SK-N-MC (cell line): ENCODE measurements at regions not wholly inside any gene's neighbourhood (a gene's known extent, or its start where the extent isn't known, plus 50 kb on each side); places are given as distances from the start of the nearest gene placed in this dataset.
"Not testable (repeated sequence)": the region's sequence is repeated elsewhere in the genome, so short reads cannot be mapped to it uniquely, and the experiment has no call there.

Source experiments
- DNase-seq: peaks from one replicate; pipeline ENCODE4 v3.0.0-alpha.2; 2011; ENCODE audit warnings: low read depth, low spot score
- H3K27ac ChIP-seq: fragments of 200-600 bp; sonication (generic); 2 replicates; pipeline ENCODE4 v1.5.1; 2016; ENCODE audit warnings: mixed run types
- H3K36me3 ChIP-seq: fragments of 200-600 bp; sonication (generic); 2 replicates; pipeline ENCODE4 v1.6.1; 2017; ENCODE audit warnings: antibody characterized with exemption, low read length, mixed read lengths; ENCODE audit not compliant: insufficient read depth
- H3K4me3 ChIP-seq: fragments of 200-600 bp; sonication (generic); 2 replicates; pipeline ENCODE4 v1.5.1; 2016
- H3K9ac ChIP-seq: fragments of 200-600 bp; sonication (generic); 2 replicates; pipeline ENCODE4 v1.8.0; 2017; ENCODE audit warnings: mixed run types, mixed read lengths; ENCODE audit not compliant: insufficient read length
- H3K9me3 ChIP-seq: fragments of 200-600 bp; sonication (generic); 2 replicates; pipeline ENCODE4 v1.6.1; 2017; ENCODE audit warnings: low read depth, mild to moderate bottlenecking, antibody characterized with exemption, low read length, moderate library complexity, mixed read lengths

DNA sequence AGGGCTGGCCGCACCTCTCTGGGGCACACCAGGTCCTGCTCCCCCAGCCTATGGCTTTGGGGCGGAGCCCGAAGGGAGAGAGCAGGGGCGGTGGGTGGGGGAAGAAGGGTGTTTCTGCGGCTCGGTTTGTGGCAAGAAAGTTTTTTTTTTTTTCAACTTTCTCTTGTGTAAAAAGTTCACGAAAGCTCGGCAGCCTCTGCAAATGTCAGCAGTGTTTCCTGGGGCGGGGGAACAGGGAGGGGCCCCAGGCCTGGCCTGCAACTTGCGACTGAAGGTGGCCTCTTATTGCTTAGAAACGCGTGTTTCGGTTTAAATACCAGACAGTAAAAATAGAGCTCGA lies 137.4 kb upstream of the PTPN20 start:
- not testable (repeated sequence) for H3K36me3 ChIP-seq, H3K27ac ChIP-seq, DNase-seq, H3K9ac ChIP-seq, H3K9me3 ChIP-seq, H3K4me3 ChIP-seq

DNA sequence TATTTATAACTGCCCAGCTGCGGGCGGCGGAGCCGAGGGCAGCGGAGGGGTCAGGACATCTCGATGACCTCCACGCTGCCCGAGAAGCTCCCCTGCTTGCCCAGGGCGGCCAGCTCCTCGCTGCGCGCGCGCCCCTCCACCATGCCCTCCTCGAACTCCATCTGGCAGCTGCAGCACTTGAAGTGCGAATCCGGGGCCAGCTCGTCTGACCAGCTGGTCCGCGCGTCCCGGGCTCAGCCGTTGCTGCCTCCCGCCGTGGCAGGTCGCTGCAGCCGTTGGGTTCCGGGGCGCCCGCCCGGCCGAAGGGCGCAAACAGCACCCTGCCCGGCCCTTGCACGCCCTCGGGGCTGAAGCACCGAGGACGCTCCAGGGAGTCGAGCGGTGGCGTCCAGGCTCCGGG lies 136.9 kb upstream of the PTPN20 start:
- not testable (repeated sequence) for H3K27ac ChIP-seq, H3K9me3 ChIP-seq, H3K4me3 ChIP-seq, H3K36me3 ChIP-seq, DNase-seq, H3K9ac ChIP-seq

DNA sequence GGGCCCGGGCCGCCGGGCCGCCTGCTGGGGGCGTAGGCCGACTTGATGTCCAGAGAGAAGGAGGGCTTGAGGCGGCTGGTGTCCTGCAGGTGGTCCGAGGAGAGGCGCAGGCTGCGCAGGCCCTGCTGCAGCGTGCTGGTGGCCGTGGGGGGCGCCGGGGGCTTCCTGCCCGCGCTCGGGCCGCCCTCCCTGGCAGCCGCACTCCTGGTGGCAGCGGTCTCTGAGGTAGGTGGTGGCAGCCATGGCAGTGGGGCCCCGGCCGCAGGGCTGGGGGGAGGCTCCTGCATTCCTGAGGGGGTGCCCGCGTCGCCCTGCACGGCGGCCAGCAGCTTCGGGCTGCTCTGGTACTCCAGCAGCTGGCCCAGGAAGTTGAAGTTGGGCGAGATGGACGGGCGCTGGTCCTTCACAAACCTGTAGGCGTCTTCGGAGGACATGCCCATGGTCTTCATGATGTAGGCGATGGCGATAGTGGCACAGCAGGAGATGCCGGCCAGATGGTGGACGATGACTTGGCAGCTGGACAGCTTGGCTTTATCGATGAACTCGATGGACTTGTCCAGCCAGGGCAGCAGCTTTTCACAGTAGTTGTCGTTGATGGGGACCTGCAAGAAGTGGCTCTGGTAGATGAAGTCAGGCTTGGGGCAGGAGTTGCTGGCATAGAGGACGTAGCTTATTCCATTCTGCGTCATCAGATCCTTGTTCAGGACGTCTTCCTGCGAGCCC lies 136.1 kb upstream of the PTPN20 start:
- H3K9me3 ChIP-seq, H3K9ac ChIP-seq, H3K4me3 ChIP-seq, H3K27ac ChIP-seq, H3K36me3 ChIP-seq, DNase-seq: not testable (repeated sequence)

DNA sequence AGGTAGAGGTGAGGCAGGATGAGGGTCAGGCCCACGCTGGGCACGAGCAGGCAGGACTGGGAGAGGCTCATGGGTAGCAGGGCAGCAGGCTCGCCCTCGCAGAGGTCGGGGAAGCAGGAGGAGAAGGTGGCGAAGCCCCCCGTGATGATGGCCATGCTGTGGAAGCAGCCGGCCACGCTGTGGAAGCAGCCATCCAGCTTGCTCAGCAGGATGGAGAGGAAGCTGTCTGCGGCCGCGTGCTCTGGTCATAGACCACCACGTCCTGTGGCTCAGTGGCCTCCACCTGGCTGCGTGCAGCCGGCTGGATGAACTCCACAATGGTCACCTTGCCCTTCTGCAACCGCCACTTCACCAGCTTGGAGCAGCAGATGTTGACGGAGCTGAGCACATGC lies 135.6 kb upstream of the PTPN20 start:
- H3K27ac ChIP-seq, H3K4me3 ChIP-seq, DNase-seq, H3K36me3 ChIP-seq, H3K9me3 ChIP-seq, H3K9ac ChIP-seq: not testable (repeated sequence)

DNA sequence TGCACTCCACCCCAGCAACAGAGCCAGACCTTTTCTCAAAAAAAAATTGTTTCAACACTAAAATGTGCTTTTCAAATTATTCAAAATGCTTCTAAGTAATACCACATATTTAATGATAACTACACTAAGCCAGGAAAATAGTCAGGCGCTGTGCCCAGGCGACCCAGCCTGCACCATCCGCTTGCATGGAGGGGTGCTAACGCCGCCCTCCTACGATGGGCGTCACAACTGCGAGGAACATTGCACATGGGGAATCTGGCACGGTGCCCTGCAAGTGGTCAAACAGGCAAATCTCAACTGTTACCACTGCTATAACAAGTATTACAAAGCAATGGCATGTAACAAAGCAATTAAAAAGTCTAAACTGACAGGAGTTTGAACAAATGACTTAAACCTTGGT lies 131.7 kb upstream of the PTPN20 start:
- H3K9ac ChIP-seq, H3K4me3 ChIP-seq, H3K36me3 ChIP-seq, H3K9me3 ChIP-seq, DNase-seq, H3K27ac ChIP-seq: not testable (repeated sequence)

DNA sequence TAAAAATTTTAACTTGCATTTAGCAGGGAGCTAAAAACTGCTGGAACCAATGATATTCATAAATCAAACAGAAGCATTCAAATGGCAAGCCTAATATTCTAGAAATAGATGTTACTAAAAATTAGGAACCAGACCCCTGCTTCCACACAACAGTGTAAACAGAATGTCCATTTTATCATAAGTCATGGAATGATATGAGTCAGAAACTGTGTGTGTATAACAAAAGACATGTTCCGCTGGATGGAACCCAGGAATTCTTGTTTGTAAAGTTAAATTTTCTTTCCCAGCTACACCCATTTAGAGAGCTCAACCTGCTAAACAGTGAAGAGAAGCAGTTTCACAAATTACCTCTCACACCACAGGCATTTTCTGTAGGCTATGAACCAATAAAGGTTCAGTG lies 131.1 kb upstream of the PTPN20 start:
- not testable (repeated sequence) for H3K4me3 ChIP-seq, H3K27ac ChIP-seq, H3K9ac ChIP-seq, H3K36me3 ChIP-seq, H3K9me3 ChIP-seq, DNase-seq

DNA sequence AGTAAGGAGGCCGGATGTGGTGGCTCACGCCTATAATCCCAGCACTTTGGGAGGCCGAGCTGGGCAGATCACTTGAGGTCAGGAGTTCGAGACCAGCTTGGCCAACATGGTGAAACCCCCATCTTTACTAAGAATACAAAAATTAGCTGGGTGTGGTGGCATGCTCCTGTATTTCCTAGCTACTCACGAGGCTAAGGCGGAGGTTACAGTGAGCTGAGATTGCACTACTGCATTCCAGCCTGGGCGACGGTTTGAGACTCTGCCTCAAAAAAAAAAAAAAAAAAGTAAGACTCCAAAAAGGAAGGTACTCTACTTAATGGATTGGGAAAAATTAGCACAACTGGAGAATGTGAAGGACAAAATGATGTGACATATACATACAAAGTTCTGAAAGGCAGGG lies 130.2 kb upstream of the PTPN20 start:
- DNase-seq, H3K27ac ChIP-seq, H3K9me3 ChIP-seq, H3K9ac ChIP-seq, H3K4me3 ChIP-seq, H3K36me3 ChIP-seq: not testable (repeated sequence)

DNA sequence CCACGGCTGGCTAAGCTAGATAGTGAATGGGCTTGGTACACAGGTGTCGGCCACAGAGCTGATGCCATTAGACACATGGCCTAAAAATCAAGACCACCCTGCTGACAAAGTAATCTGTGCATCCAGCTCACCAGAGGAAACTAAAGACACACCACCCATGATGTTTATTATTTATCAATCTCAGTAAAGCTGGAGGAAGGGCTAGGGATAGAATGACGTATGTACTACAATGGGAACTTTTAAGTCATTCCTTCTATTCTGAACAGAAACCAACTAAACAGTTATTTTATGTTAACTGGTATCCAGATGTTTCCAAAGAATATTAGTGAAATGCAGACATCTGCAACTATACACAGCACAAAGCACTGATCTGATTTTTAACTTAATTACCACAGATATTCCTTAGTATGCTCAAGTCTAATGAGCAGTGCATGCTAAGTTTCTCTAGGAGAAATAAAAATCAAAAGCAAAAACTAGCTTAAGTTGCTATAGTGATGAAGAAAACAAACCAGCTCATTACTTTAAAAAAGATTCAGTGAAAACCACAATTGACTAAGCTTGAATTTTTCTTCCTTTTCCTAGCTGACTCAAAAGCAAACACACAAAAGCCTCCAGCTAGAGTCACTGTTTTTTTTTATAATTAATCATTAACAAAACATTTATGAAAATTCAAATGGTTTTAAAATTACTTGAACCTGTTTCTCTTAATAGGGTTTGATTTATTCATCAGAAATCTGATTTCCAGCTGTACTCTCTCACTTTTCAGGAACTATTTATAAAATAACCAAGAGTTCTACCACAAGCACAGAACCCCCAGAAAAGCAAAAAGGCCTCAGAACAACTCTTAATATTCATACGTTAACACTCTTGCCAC lies 129.0 kb upstream of the PTPN20 start:
- not testable (repeated sequence) for DNase-seq, H3K4me3 ChIP-seq, H3K36me3 ChIP-seq, H3K9ac ChIP-seq, H3K9me3 ChIP-seq, H3K27ac ChIP-seq

DNA sequence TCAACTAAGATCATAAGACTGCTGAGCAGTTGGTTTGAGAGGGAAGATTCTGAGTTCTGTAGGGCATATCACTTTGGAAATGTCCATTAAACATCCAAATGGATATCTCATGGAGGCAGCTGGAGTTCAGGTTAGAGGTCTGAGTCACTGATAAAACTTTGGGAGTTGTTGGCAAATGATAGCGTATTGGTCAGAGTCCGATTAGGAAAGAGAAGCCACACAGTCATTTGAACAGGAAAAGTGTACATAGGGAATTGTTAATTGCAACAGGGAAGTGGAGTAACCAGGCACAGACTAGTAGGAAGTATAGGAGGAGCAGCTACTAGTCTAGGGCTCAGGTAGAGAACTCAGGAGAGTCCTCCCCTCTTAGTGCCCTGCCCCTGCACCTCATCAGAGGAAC lies 126.6 kb upstream of the PTPN20 start:
- DNase-seq, H3K27ac ChIP-seq, H3K9me3 ChIP-seq, H3K36me3 ChIP-seq, H3K9ac ChIP-seq, H3K4me3 ChIP-seq: not testable (repeated sequence)

DNA sequence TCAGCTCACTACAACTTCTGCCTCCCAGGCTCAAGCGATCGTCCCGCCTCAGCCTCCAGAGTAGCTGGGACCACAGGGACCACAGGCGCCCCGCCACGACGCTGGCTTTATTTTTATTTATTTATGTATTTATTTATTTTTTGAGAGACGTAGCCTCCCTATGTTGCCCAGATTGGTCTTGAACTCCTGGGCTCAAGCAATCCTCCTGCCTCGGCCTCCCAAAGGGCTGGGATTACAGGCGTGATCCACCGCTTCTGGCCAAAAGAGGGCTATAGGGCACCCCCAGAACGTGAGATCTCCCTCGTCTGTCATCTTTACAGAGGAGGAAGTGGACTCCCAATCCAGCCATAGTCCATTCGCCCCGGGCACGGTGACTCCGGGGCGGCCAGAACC lies 125.1 kb upstream of the PTPN20 start:
- H3K9me3 ChIP-seq, H3K4me3 ChIP-seq, H3K27ac ChIP-seq, H3K9ac ChIP-seq, H3K36me3 ChIP-seq, DNase-seq: not testable (repeated sequence)
